Upper lobe of left lung (tissue), 4 donors: ENCODE measurements at regions not wholly inside any gene's neighbourhood (a gene's known extent, or its start where the extent isn't known, plus 50 kb on each side); places are given as distances from the start of the nearest gene placed in this dataset.

Source experiments
- CTCF ChIP-seq, 6 experiments: fragments of 450-650 bp in 4 of 6; fragments of 200-600 bp in 2 of 6; sonication (generic) in 2 of 6; IDR thresholded peaks; one replicate each; pipeline ENCODE4 v1.5.1; 2016 to 2019; ENCODE audit warnings: antibody characterized with exemption in 6 of 6
- POLR2A ChIP-seq, 4 donors: fragments of 450-650 bp; IDR thresholded peaks; one replicate each; pipeline ENCODE4 v1.5.1; 2016 to 2017; ENCODE audit warnings: antibody characterized with exemption in 4 of 4, mild to moderate bottlenecking in 2 of 4

GRCh38 chr10:57846307-57847065 lies 421.2 kb downstream of the IPMK start:
- TF ChIP-seq CTCF (IDR thresholded peaks at IDR 0.05) (no peak), POLR2A (IDR thresholded peaks at IDR 0.05) (no peak)
